Trophoblast cell (in vitro differentiated cells and primary cell): ENCODE measurements at regions not wholly inside any gene's neighbourhood (a gene's known extent, or its start where the extent isn't known, plus 50 kb on each side); places are given as distances from the start of the nearest gene placed in this dataset.

Experiments
- DNase-seq, 2 donors: peaks; one replicate each; pipeline ENCODE4 v3.0.0-alpha.2; 2016
- H2AFZ ChIP-seq: 2 replicates; pipeline ENCODE4 v1.6.1; 2013; ENCODE audit warnings: low read length, moderate library complexity, mild to moderate bottlenecking; ENCODE audit not compliant: insufficient read depth, poor library complexity
- H2AK5ac ChIP-seq: 2 replicates; pipeline ENCODE4 v1.6.1; 2013; ENCODE audit warnings: mild to moderate bottlenecking, low read length
- H2BK120ac ChIP-seq: 2 replicates; pipeline ENCODE4 v1.6.1; 2013; ENCODE audit warnings: low read length, mild to moderate bottlenecking, moderate library complexity; ENCODE audit not compliant: insufficient read depth, poor library complexity
- H2BK12ac ChIP-seq: 2 replicates; pipeline ENCODE4 v1.6.1; 2013; ENCODE audit warnings: mild to moderate bottlenecking, low read length, moderate library complexity
- H2BK5ac ChIP-seq: 2 replicates; pipeline ENCODE4 v1.6.1; 2013; ENCODE audit warnings: low read length, low read depth, moderate library complexity, mild to moderate bottlenecking; ENCODE audit not compliant: poor library complexity
- H3K14ac ChIP-seq: 2 replicates; pipeline ENCODE4 v1.6.1; 2013; ENCODE audit warnings: mild to moderate bottlenecking, low read length
- H3K18ac ChIP-seq: 2 replicates; pipeline ENCODE4 v1.6.1; 2013; ENCODE audit warnings: mild to moderate bottlenecking, low read length
- H3K23ac ChIP-seq: 2 replicates; pipeline ENCODE4 v1.6.1; 2013; ENCODE audit warnings: low read length
- H3K27ac ChIP-seq: 2 replicates; pipeline ENCODE4 v1.5.1; 2013; ENCODE audit warnings: low read depth, mild to moderate bottlenecking, inconsistent platforms, low read length, moderate library complexity
- H3K27me3 ChIP-seq: 2 replicates; pipeline ENCODE4 v1.6.1; 2013; ENCODE audit warnings: inconsistent platforms, mild to moderate bottlenecking, low read length, moderate library complexity; ENCODE audit not compliant: insufficient read depth
- H3K36me3 ChIP-seq, 2 experiments: 1 replicate in 1 of 2; 2 replicates in 1 of 2; pipeline ENCODE4 v1.6.1; 2013; ENCODE audit warnings: low read length in 2 of 2, mild to moderate bottlenecking in 2 of 2, moderate library complexity in 1 of 2; ENCODE audit not compliant: insufficient read depth in 2 of 2, control insufficient read depth in 1 of 2
- H3K4ac ChIP-seq: 2 replicates; pipeline ENCODE4 v1.6.1; 2013; ENCODE audit warnings: low read depth, mild to moderate bottlenecking, low read length, moderate library complexity
- H3K4me1 ChIP-seq, 2 experiments: 1 replicate in 1 of 2; 2 replicates in 1 of 2; pipeline ENCODE4 v1.6.1; 2013; ENCODE audit warnings: low read length in 2 of 2, mild to moderate bottlenecking in 2 of 2, moderate library complexity in 1 of 2; ENCODE audit not compliant: insufficient read depth in 2 of 2, control insufficient read depth in 1 of 2
- H3K4me2 ChIP-seq: 2 replicates; pipeline ENCODE4 v1.6.1; 2013; ENCODE audit warnings: inconsistent platforms, mild to moderate bottlenecking, low read length, moderate library complexity
- H3K4me3 ChIP-seq: 2 replicates; pipeline ENCODE4 v1.5.1; 2013; ENCODE audit warnings: mild to moderate bottlenecking, low read depth, low read length, inconsistent platforms
- H3K79me1 ChIP-seq: one replicate; pipeline ENCODE4 v1.6.1; 2013; ENCODE audit warnings: low read length
- H3K79me2 ChIP-seq: 2 replicates; pipeline ENCODE4 v1.6.1; 2013; ENCODE audit warnings: low read length, mild to moderate bottlenecking; ENCODE audit not compliant: control insufficient read depth, insufficient read depth, poor library complexity
- H3K9ac ChIP-seq: 2 replicates; pipeline ENCODE4 v1.6.1; 2013; ENCODE audit warnings: mild to moderate bottlenecking, low read length
- H3K9me3 ChIP-seq: 2 replicates; pipeline ENCODE4 v1.6.1; 2013; ENCODE audit warnings: low read depth, mild to moderate bottlenecking, control low read depth, inconsistent platforms, low read length; ENCODE audit not compliant: insufficient read depth
- H4K12ac ChIP-seq: 2 replicates; pipeline ENCODE4 v1.6.1; 2013; ENCODE audit warnings: low read depth, mild to moderate bottlenecking, low read length, moderate library complexity
- H4K8ac ChIP-seq: 2 replicates; pipeline ENCODE4 v1.6.1; 2013; ENCODE audit warnings: low read depth, mild to moderate bottlenecking, low read length, moderate library complexity
- H4K91ac ChIP-seq: one replicate; pipeline ENCODE4 v1.6.1; 2013; ENCODE audit warnings: low read depth, mild to moderate bottlenecking, low read length, moderate library complexity
- WGBS: extraction: QIAGEN DNeasy Blood & Tissue Kit; methylation state at CpG from one replicate; pipeline ENCODE4 v1.1.7; 2013; ENCODE audit warnings: missing lambda C conversion rate; ENCODE audit not compliant: insufficient read length, insufficient coverage; ENCODE audit errors: extremely low coverage; 5-methylcytosine and 5-hydroxymethylcytosine counted together

GRCh38 chr13:84896128-84896527, 903.1 kb downstream of the SLITRK6 start:
- H3K14ac ChIP-seq: no peak overlapping the region
- H3K9ac ChIP-seq: no peak overlapping the region
- no peaks in the 10 kb centered on the region for H3K36me3 ChIP-seq
- H3K27me3 ChIP-seq: no peaks in the 10 kb centered on the region
- no peak overlapping the region for H3K18ac ChIP-seq
- H4K91ac ChIP-seq: no peak overlapping the region
- no CpG with 5 or more reads among the region's 9 CpGs for WGBS
- no peaks in the 10 kb centered on the region for H3K79me2 ChIP-seq
- no peak overlapping the region for H3K4me2 ChIP-seq
- H4K8ac ChIP-seq: no peak overlapping the region
- H3K4me3 ChIP-seq: no peak overlapping the region
- H2BK5ac ChIP-seq: no peak overlapping the region
- no peak overlapping the region for H3K27ac ChIP-seq
- H2AFZ ChIP-seq: no peak overlapping the region
- H3K79me1 ChIP-seq: no peaks in the 10 kb centered on the region
- no peak overlapping the region for H2AK5ac ChIP-seq
- no peak overlapping the region for H4K12ac ChIP-seq
- H3K23ac ChIP-seq: no peak overlapping the region
- no peak overlapping the region for H3K4ac ChIP-seq
- peak; percentile 10 to 82 for DNase-seq
- H3K4me1 ChIP-seq: no peaks in the 10 kb centered on the region
- no peak overlapping the region for H2BK12ac ChIP-seq
- no peaks in the 10 kb centered on the region for H3K9me3 ChIP-seq
- H2BK120ac ChIP-seq: no peak overlapping the region

DNA sequence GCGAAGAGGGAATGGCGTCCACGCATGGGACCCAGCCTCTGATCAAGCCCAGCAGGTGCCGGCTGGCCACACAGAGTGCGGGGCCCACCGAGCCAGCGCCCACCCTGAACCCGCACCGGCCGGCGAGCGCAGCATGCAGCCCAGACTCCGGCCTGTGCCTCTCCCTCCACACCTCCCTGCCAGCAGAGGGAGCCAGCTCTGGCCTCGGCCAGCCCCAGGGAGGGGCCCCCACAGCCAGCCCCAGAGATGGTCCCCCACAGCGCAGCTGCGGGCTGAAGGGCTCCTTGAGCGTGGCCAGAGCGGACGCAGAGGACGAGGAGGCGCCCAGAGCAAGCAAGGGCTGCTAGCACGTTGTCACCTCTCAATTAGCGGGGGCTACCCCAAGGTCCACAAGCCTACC, 904.5 kb downstream of the SLITRK6 start:
- H4K91ac ChIP-seq: no peak overlapping the region
- H3K27me3 ChIP-seq: no peaks in the 10 kb centered on the region
- H3K36me3 ChIP-seq: no peaks in the 10 kb centered on the region
- H3K79me1 ChIP-seq: no peaks in the 10 kb centered on the region
- H3K4me3 ChIP-seq: no peak overlapping the region
- no peak overlapping the region for H3K18ac ChIP-seq
- no peak overlapping the region for H3K27ac ChIP-seq
- H3K4ac ChIP-seq: no peak overlapping the region
- no peaks in the 10 kb centered on the region for H3K79me2 ChIP-seq
- H3K9me3 ChIP-seq: no peaks in the 10 kb centered on the region
- no peak overlapping the region for H2AFZ ChIP-seq
- H3K9ac ChIP-seq: no peak overlapping the region
- no peaks in the 10 kb centered on the region for H3K4me1 ChIP-seq
- no peak overlapping the region for H2BK12ac ChIP-seq
- H2BK120ac ChIP-seq: no peak overlapping the region
- no peak overlapping the region for H4K8ac ChIP-seq
- no CpG with 5 or more reads among the region's 23 CpGs for WGBS
- no peak overlapping the region for H3K4me2 ChIP-seq
- no peak for DNase-seq
- H3K14ac ChIP-seq: no peak overlapping the region
- no peak overlapping the region for H4K12ac ChIP-seq
- H2BK5ac ChIP-seq: no peak overlapping the region
- no peak overlapping the region for H3K23ac ChIP-seq
- no peak overlapping the region for H2AK5ac ChIP-seq

GRCh38 chr13:84885868-84886267, 913.4 kb downstream of the SLITRK6 start:
- no peak overlapping the region for H3K14ac ChIP-seq
- H3K9me3 ChIP-seq: no peaks in the 10 kb centered on the region
- no peak overlapping the region for H2BK120ac ChIP-seq
- H3K4ac ChIP-seq: no peak overlapping the region
- no peak overlapping the region for H4K91ac ChIP-seq
- H3K4me3 ChIP-seq: no peak overlapping the region
- H3K27ac ChIP-seq: no peak overlapping the region
- no peak overlapping the region for H2AFZ ChIP-seq
- no peak overlapping the region for H3K18ac ChIP-seq
- WGBS: no CpG with 5 or more reads among the region's 6 CpGs
- H3K79me1 ChIP-seq: no peaks in the 10 kb centered on the region
- H3K9ac ChIP-seq: no peak overlapping the region
- H3K79me2 ChIP-seq: no peaks in the 10 kb centered on the region
- H2BK5ac ChIP-seq: no peak overlapping the region
- no peaks in the 10 kb centered on the region for H3K4me1 ChIP-seq
- no peaks in the 10 kb centered on the region for H3K27me3 ChIP-seq
- no peaks in the 10 kb centered on the region for H3K36me3 ChIP-seq
- no peak overlapping the region for H2BK12ac ChIP-seq
- H3K23ac ChIP-seq: no peak overlapping the region
- no peak overlapping the region for H2AK5ac ChIP-seq
- H4K8ac ChIP-seq: no peak overlapping the region
- no peak for DNase-seq
- no peak overlapping the region for H4K12ac ChIP-seq
- no peak overlapping the region for H3K4me2 ChIP-seq

- H3K14ac ChIP-seq: no peak overlapping the region
- no peak overlapping the region for H2AK5ac ChIP-seq
- H4K8ac ChIP-seq: no peak overlapping the region
These were observed 925.3 kb downstream of the SLITRK6 start for GRCh38 chr13:84873951-84874350.

More at GRCh38 chr13:84873951-84874350, 925.3 kb downstream of the SLITRK6 start:
- H4K91ac ChIP-seq: no peak overlapping the region
- H2BK12ac ChIP-seq: no peak overlapping the region
- H3K18ac ChIP-seq: no peak overlapping the region
- no peak overlapping the region for H3K23ac ChIP-seq
- no peaks in the 10 kb centered on the region for H3K79me2 ChIP-seq
- no peaks in the 10 kb centered on the region for H3K79me1 ChIP-seq
- no peak overlapping the region for H3K4me2 ChIP-seq
- H2BK5ac ChIP-seq: no peak overlapping the region
- no peak overlapping the region for H2BK120ac ChIP-seq
- DNase-seq: no peak
- no peak overlapping the region for H3K4ac ChIP-seq
- H3K9me3 ChIP-seq: peaks cover 2% of the 10 kb centered on the region
- H3K27ac ChIP-seq: no peak overlapping the region
- peaks cover 0 to 5% of the 10 kb centered on the region in 2 experiments for H3K4me1 ChIP-seq
- no peak overlapping the region for H3K9ac ChIP-seq
- H4K12ac ChIP-seq: no peak overlapping the region
- no peak overlapping the region for H3K4me3 ChIP-seq
- no peak overlapping the region for H2AFZ ChIP-seq
- no peaks in the 10 kb centered on the region for H3K27me3 ChIP-seq
- no peaks in the 10 kb centered on the region for H3K36me3 ChIP-seq
- WGBS: no CpG with 5 or more reads among the region's 3 CpGs
